ENCODE measurements at regions not wholly inside any gene's neighbourhood (a gene's known extent, or its start where the extent isn't known, plus 50 kb on each side); places are given as distances from the start of the nearest gene placed in this dataset.

- no peak for DNase-seq (ENCODE audit: insufficient read length, low spot score)
- no peak for TF ChIP-seq POU2F2 (IDR thresholded peaks at IDR 0.05; ENCODE audit: low read depth, low read length)
- TF ChIP-seq PAX5 (IDR thresholded peaks at IDR 0.05; ENCODE audit: insufficient read depth, low read length, severe bottlenecking), result no peak
- FAIRE-seq, result no peak
Measured at GRCh38 chr18:45449418-45450227, 165.7 kb upstream of the SLC14A2 start.

GRCh38 chr18:45456090-45457021 lies 158.9 kb upstream of the SLC14A2 start:
- FAIRE-seq (no peak), DNase-seq (ENCODE audit: insufficient read length, low spot score) (no peak)
- TF ChIP-seq POLR2A (IDR thresholded peaks at IDR 0.05; ENCODE audit: low read depth, low read length) (no peak), TAF1 (IDR thresholded peaks at IDR 0.05; ENCODE audit: low read depth, low read length) (no peak), POU2F2 (IDR thresholded peaks at IDR 0.05; ENCODE audit: low read depth, low read length) (no peak), SPI1 (IDR thresholded peaks at IDR 0.05; ENCODE audit: low read depth, low read length) (no peak), PAX5 (IDR thresholded peaks at IDR 0.05; ENCODE audit: insufficient read depth, low read length, severe bottlenecking) (no peak), POLR2AphosphoS5 (IDR thresholded peaks at IDR 0.05; ENCODE audit: low read depth, low read length) (no peak)

DNA sequence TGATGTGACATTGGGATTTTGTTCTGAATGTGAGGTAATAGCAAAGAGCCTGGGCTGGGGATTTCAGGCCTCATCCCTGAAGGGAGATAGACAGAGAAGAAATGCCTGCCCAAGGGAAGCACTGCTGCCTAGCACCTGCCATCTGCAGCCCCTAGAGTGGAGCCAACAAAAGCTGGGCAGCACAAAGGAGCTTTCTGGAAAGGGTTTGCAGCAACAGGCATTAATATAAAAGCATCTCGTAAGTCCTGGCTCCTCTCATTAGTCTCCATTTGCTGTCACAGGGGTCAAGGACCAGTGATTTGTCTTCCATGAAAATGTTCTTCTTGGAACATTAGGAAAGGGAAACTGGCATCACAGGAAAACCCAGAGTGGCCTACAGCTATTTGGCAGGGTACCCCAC lies 157.2 kb upstream of the SLC14A2 start:
- FAIRE-seq (no peak), DNase-seq (ENCODE audit: insufficient read length, low spot score) (no peak)
- TF ChIP-seq PAX5 (IDR thresholded peaks at IDR 0.05; ENCODE audit: insufficient read depth, low read length, severe bottlenecking) (no peak), POU2F2 (IDR thresholded peaks at IDR 0.05; ENCODE audit: low read depth, low read length) (no peak), POLR2AphosphoS5 (IDR thresholded peaks at IDR 0.05; ENCODE audit: low read depth, low read length) (no peak), SPI1 (IDR thresholded peaks at IDR 0.05; ENCODE audit: low read depth, low read length) (no peak), POLR2A (IDR thresholded peaks at IDR 0.05; ENCODE audit: low read depth, low read length) (no peak), TAF1 (IDR thresholded peaks at IDR 0.05; ENCODE audit: low read depth, low read length) (no peak)

DNA sequence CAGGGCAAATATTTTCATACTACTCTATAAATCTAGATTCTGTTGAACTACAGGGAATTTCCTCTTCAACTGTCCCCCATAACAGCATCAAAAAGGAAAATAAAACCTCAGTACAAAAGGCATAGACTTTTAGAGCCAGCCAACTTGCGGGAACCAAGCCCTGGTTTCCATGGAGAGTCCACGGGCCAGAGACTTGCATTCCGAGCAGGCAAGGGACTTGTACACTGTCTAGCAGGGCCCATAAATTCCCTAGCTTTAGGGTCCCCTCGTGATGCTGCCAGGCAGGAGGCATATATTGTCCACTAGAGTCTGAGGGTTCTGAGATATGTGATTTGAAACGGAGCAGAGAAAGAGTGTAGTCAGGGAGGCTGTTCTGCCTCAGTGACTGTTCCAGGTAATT lies 153.1 kb upstream of the SLC14A2 start:
- FAIRE-seq (no peak), DNase-seq (ENCODE audit: insufficient read length, low spot score) (no peak)
- no peak for TF ChIP-seq POLR2AphosphoS5 (IDR thresholded peaks at IDR 0.05; ENCODE audit: low read depth, low read length)
- TF ChIP-seq POU2F2 (IDR thresholded peaks at IDR 0.05; ENCODE audit: low read depth, low read length), result no peak
- no peak for TF ChIP-seq POLR2A (IDR thresholded peaks at IDR 0.05; ENCODE audit: low read depth, low read length)
- TF ChIP-seq TAF1 (IDR thresholded peaks at IDR 0.05; ENCODE audit: low read depth, low read length), result no peak
- no peak for TF ChIP-seq PAX5 (IDR thresholded peaks at IDR 0.05; ENCODE audit: insufficient read depth, low read length, severe bottlenecking)
- TF ChIP-seq SPI1 (IDR thresholded peaks at IDR 0.05; ENCODE audit: low read depth, low read length), result no peak

DNA sequence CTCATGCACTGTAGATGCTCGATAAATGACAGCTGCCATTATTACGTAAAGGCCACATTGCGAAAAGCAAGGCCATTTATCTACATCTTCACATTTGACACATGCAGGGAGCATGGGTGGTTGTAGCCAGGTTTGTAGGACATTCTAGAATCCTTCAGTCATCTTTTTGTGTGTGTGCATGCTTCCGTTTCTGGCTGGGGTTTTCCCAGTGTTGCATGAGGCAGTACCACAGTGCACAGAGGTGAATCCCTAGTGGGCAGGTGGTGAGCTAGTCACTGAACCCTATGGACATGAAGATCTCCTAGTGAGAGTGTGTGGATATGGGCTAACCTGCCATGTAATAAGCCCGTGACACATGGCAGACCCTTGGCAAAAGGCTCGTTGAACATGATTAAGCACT lies 151.8 kb upstream of the SLC14A2 start:
- FAIRE-seq (no peak), DNase-seq (ENCODE audit: insufficient read length, low spot score) (no peak)
- TF ChIP-seq POU2F2 (IDR thresholded peaks at IDR 0.05; ENCODE audit: low read depth, low read length) (no peak), SPI1 (IDR thresholded peaks at IDR 0.05; ENCODE audit: low read depth, low read length) (no peak), PAX5 (IDR thresholded peaks at IDR 0.05; ENCODE audit: insufficient read depth, low read length, severe bottlenecking) (no peak), TAF1 (IDR thresholded peaks at IDR 0.05; ENCODE audit: low read depth, low read length) (no peak)

DNA sequence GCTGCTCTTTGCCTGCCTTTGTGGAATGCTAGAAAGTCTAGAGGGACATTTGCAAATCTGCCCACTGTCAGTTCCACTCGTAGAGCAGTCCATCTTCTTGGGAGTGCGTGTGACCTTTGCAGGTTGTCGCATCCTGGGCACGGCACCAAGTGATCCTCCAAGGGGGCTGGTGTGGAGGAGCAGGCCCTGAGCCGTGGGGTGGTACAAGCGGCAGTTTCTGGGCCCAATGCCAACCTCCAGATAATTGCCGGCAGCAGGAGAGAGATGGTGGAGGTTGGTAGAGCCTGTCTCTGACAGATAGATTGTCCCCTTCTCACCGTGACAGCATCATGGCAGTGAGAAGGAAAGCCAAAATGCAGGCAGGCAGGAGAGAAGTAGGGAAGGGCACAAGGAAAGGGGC lies 150.7 kb upstream of the SLC14A2 start:
- DNase-seq (ENCODE audit: insufficient read length, low spot score), result no peak
- no peak for FAIRE-seq
- no peak for TF ChIP-seq POU2F2 (IDR thresholded peaks at IDR 0.05; ENCODE audit: low read depth, low read length)
- TF ChIP-seq TAF1 (IDR thresholded peaks at IDR 0.05; ENCODE audit: low read depth, low read length), result no peak
- no peak for TF ChIP-seq POLR2A (IDR thresholded peaks at IDR 0.05; ENCODE audit: low read depth, low read length)
- TF ChIP-seq SPI1 (IDR thresholded peaks at IDR 0.05; ENCODE audit: low read depth, low read length), result no peak
- TF ChIP-seq POLR2AphosphoS5 (IDR thresholded peaks at IDR 0.05; ENCODE audit: low read depth, low read length), result no peak
- no peak for TF ChIP-seq PAX5 (IDR thresholded peaks at IDR 0.05; ENCODE audit: insufficient read depth, low read length, severe bottlenecking)

GRCh38 chr18:45467293-45467692 lies 148.0 kb upstream of the SLC14A2 start:
- FAIRE-seq, result no peak
- TF ChIP-seq PAX5 (IDR thresholded peaks at IDR 0.05; ENCODE audit: insufficient read depth, low read length, severe bottlenecking), result no peak
- TF ChIP-seq POLR2AphosphoS5 (IDR thresholded peaks at IDR 0.05; ENCODE audit: low read depth, low read length), result no peak
- TF ChIP-seq POLR2A (IDR thresholded peaks at IDR 0.05; ENCODE audit: low read depth, low read length), result no peak
- TF ChIP-seq TAF1 (IDR thresholded peaks at IDR 0.05; ENCODE audit: low read depth, low read length), result no peak
- TF ChIP-seq POU2F2 (IDR thresholded peaks at IDR 0.05; ENCODE audit: low read depth, low read length), result no peak
- TF ChIP-seq SPI1 (IDR thresholded peaks at IDR 0.05; ENCODE audit: low read depth, low read length), result no peak
- no peak for DNase-seq (ENCODE audit: insufficient read length, low spot score)

GRCh38 chr18:45467945-45468344 lies 147.3 kb upstream of the SLC14A2 start:
- DNase-seq (ENCODE audit: insufficient read length, low spot score) (no peak), FAIRE-seq (no peak)
- TF ChIP-seq TAF1 (IDR thresholded peaks at IDR 0.05; ENCODE audit: low read depth, low read length) (no peak), PAX5 (IDR thresholded peaks at IDR 0.05; ENCODE audit: insufficient read depth, low read length, severe bottlenecking) (no peak), POU2F2 (IDR thresholded peaks at IDR 0.05; ENCODE audit: low read depth, low read length) (no peak), POLR2AphosphoS5 (IDR thresholded peaks at IDR 0.05; ENCODE audit: low read depth, low read length) (no peak), POLR2A (IDR thresholded peaks at IDR 0.05; ENCODE audit: low read depth, low read length) (no peak), SPI1 (IDR thresholded peaks at IDR 0.05; ENCODE audit: low read depth, low read length) (no peak)

DNA sequence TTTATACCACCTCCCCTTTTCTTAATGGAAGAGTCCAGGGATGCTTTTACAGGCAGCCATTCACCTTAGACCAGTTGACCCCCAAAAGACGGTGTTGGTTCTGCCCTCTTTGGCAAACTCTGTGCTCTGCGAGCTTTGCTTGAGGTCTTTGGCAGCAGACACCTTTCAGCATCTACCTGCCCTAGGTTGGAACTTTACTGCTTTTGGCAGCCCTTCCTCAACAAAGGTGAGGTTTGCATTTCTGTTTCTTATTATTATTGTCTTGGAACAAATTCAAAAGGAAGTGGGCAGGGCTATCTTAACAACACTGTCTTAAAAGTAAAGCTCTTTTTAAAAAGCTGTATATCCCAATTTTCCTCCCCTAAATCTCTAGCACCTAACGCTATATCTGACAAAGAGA lies 136.4 kb upstream of the SLC14A2 start:
- no peak for DNase-seq (ENCODE audit: insufficient read length, low spot score)
- FAIRE-seq, result no peak
- TF ChIP-seq SPI1 (IDR thresholded peaks at IDR 0.05; ENCODE audit: low read depth, low read length) (no peak), TAF1 (IDR thresholded peaks at IDR 0.05; ENCODE audit: low read depth, low read length) (no peak), POLR2AphosphoS5 (IDR thresholded peaks at IDR 0.05; ENCODE audit: low read depth, low read length) (no peak), POLR2A (IDR thresholded peaks at IDR 0.05; ENCODE audit: low read depth, low read length) (no peak), POU2F2 (IDR thresholded peaks at IDR 0.05; ENCODE audit: low read depth, low read length) (no peak), PAX5 (IDR thresholded peaks at IDR 0.05; ENCODE audit: insufficient read depth, low read length, severe bottlenecking) (no peak)
